ENCODE measurements at regions not wholly inside any gene's neighbourhood (a gene's known extent, or its start where the extent isn't known, plus 50 kb on each side); places are given as distances from the start of the nearest gene placed in this dataset.

DNA sequence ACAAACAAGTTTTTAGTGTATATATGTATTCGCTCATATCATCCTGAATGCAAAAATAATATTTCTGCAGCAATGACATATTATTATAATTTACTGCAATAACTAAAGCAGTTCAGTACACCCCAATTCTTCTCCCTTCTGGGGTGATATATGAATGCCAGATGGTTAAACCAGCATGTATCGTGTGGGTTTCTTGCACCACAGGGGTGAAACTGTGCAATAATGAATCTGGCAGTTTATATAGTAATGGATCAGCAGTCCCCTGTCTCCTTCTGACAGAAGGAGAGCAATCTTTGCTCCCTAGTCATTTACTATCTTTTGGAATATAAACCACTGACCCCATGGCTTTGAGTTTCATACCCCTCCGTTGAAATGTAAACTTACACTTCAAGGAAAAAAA lies 228.6 kb upstream of the KLHL1 start:
- TF ChIP-seq, protein P1, sequence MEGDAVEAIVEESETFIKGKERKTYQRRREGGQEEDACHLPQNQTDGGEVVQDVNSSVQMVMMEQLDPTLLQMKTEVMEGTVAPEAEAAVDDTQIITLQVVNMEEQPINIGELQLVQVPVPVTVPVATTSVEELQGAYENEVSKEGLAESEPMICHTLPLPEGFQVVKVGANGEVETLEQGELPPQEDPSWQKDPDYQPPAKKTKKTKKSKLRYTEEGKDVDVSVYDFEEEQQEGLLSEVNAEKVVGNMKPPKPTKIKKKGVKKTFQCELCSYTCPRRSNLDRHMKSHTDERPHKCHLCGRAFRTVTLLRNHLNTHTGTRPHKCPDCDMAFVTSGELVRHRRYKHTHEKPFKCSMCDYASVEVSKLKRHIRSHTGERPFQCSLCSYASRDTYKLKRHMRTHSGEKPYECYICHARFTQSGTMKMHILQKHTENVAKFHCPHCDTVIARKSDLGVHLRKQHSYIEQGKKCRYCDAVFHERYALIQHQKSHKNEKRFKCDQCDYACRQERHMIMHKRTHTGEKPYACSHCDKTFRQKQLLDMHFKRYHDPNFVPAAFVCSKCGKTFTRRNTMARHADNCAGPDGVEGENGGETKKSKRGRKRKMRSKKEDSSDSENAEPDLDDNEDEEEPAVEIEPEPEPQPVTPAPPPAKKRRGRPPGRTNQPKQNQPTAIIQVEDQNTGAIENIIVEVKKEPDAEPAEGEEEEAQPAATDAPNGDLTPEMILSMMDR (IDR thresholded peaks at IDR 0.05): no peak
- Histone ChIP-seq H3K36me3 (no peaks in the 10 kb centered on the region), H3K4me1 (peaks cover 0 to 8% (median 5%) of the 10 kb centered on the region in 3 donors), H3K9me3 (no peaks in the 10 kb centered on the region), H3K4me3 (no peak overlapping the region), H3K27me3 (no peaks in the 10 kb centered on the region), H3K27ac (no peak overlapping the region)
- intact Hi-C loops (cut with DNase I): no loop called here
- 69 to 74% methylated on average over 3 of the region's 3 CpGs for WGBS, 2 donors
- ATAC-seq (no peak), FAIRE-seq (no peak), DNase-seq (no peak)

DNA sequence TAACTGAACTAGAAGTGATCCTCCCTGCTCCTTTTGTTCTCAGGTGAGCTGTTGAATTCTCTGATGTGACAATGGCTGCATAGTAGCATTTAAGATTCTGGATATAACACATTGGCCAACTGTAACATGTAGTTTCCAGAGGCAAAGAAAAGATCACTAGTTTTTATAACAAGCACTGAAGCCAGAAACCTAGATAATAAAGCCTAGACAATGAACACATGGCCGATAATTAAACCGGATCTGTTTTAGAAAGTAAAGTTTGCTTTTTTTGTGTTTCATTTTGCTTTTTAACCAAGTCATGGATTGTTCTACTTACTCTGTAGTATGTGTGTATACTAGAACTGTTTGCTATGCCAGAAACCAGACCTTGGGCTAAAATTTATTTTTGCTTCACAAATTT lies 225.5 kb upstream of the KLHL1 start:
- Histone ChIP-seq H3K36me3 (no peaks in the 10 kb centered on the region), H3K4me3 (no peak overlapping the region), H3K27me3 (no peaks in the 10 kb centered on the region), H3K4me1 (peaks cover 0 to 7% (median 0%) of the 10 kb centered on the region in 3 donors), H3K27ac (no peak overlapping the region), H3K9me3 (no peaks in the 10 kb centered on the region)
- no peak for ATAC-seq
- intact Hi-C loops (cut with DNase I): no loop called here
- WGBS, 2 donors: 33 to 39% methylated on average over 2 of the region's 2 CpGs
- no peak for DNase-seq
- no peak for FAIRE-seq
- TF ChIP-seq, protein P1 (IDR thresholded peaks at IDR 0.05): no peak

DNA sequence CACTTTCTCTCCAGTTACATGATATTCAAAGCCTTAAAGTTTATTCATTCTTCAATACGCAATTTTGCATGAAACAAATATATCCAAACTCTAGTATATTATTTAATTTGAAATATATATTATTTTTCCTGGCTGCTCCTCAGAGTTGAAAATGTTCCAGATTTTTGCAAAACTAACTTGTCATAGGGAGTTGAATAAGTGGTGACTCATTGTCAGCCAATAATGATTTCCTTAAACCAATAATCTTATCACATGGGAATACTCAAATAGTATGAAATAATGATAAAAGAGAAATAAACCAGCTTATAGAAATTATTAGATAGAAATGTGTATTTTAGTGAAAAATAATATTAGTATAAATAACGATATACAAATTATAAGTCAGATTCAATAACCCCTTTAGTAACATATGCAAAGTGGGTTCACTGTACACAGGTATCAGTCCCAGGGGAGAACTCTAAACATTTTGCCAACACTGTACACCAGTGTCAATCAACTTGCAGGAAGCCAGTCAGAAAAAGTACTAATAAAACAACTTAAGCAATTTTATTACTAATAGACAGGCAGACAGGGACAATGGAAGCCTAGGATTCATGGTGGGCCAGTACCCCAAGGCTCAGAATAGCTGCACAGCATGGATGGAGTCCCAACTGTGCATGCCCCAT lies 222.6 kb upstream of the KLHL1 start:
- peaks cover 0 to 7% (median 0%) of the 10 kb centered on the region in 3 donors for H3K4me1 ChIP-seq
- no peaks in the 10 kb centered on the region for H3K27me3 ChIP-seq
- 58 to 62% methylated on average over 2 of the region's 2 CpGs for WGBS, 2 donors
- no peaks in the 10 kb centered on the region for H3K36me3 ChIP-seq
- peak in 3 of 4 donors; percentile 51 to 74 (median 70) for ATAC-seq
- no peak overlapping the region for H3K27ac ChIP-seq
- H3K4me3 ChIP-seq: no peak overlapping the region
- TF ChIP-seq, protein P1 (IDR thresholded peaks at IDR 0.05): no peak
- intact Hi-C loops (cut with DNase I): no loop called here
- FAIRE-seq: no peak
- DNase-seq: no peak
- no peaks in the 10 kb centered on the region for H3K9me3 ChIP-seq

DNA sequence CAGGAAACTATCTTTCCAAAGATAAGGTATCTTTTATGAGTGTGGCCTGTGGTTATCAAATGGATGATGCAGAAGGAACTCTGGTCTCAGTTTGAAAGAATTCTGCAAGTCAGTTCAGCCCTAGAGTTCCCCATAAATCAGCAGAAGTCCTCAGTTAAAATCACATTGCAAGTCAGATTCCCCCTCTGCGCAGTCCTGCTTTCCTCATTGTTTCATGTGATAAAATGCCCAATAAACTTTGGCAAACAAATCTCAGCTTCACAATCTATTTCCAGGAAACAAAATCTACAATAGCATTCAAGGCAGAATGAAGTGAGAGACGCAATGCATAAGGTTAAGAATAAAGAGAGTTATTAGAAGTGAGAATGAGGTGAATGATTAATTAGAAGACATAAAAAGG lies 216.3 kb upstream of the KLHL1 start:
- Histone ChIP-seq H3K36me3 (no peaks in the 10 kb centered on the region), H3K27ac (no peak overlapping the region), H3K9me3 (no peaks in the 10 kb centered on the region), H3K27me3 (no peaks in the 10 kb centered on the region), H3K4me3 (no peak overlapping the region), H3K4me1 (no peaks in the 10 kb centered on the region)
- TF ChIP-seq, protein P1 (IDR thresholded peaks at IDR 0.05): no peak
- no peak for FAIRE-seq
- 80 to 86% methylated on average over 2 of the region's 2 CpGs for WGBS, 2 donors
- no peak for DNase-seq
- intact Hi-C loops (cut with DNase I): no loop called here
- ATAC-seq: no peak

DNA sequence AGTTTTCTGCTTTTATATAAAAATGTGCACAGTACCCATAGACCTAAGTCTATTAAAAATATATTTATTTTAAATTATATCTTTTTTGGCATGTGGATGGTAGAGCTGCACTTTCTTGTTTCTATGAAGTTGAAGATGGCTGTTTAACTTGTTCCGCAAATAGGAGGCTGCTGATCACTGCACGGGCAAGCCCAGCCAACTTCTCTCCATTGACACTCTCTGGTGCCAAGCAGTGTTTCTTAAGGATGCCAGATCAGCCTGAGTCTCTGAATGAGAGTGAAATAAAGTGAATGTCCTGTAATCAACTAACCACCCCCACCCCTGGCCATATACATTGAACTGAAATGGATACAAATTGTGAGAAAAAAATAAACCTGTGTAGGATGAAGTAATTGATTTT lies 202.9 kb upstream of the KLHL1 start:
- intact Hi-C loops (cut with DNase I): no loop called here
- 32 to 37% methylated on average over 2 of the region's 2 CpGs for WGBS, 2 donors
- Histone ChIP-seq H3K36me3 (no peaks in the 10 kb centered on the region), H3K4me1 (no peaks in the 10 kb centered on the region), H3K9me3 (no peaks in the 10 kb centered on the region), H3K27ac (no peak overlapping the region), H3K4me3 (no peak overlapping the region), H3K27me3 (no peaks in the 10 kb centered on the region)
- DNase-seq (no peak), ATAC-seq (peak in 3 of 4 donors; percentile 53 to 62 (median 56)), FAIRE-seq (no peak)
- TF ChIP-seq, protein P1 (IDR thresholded peaks at IDR 0.05): no peak
